ENCODE measurements at regions not wholly inside any gene's neighbourhood (a gene's known extent, or its start where the extent isn't known, plus 50 kb on each side); places are given as distances from the start of the nearest gene placed in this dataset.

DNA sequence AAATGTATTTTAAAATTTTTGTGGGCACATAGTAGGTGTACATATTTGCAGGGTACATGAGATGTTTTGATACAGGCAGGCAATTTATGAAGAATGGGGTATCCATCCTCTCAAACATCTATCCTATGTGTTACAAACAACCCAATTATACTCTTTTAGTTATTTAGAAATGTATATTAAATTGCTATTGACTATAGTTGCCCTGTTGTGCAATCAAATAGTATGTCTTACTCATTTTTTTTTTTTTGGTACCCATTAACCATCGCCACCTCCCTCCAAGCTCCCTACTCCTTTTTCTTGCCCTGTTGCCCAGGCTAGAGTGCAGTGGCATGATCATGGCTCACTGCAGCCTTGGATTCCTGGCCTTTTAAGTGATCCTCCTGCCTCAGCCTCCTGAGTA lies 128.1 kb downstream of the BAMBI start:
- no peak overlapping the region for H3K27ac ChIP-seq
- H3K4me3 ChIP-seq = no peak overlapping the region
- H3K9me3 ChIP-seq = no peaks in the 10 kb centered on the region
- no peaks in the 10 kb centered on the region for H3K27me3 ChIP-seq (replicated peaks; ENCODE audit: insufficient read depth)
- no peak for TF ChIP-seq CTCF (IDR thresholded peaks at IDR 0.05)
- peaks cover 10 to 31% of the 10 kb centered on the region in 2 donors for H3K4me1 ChIP-seq (ENCODE audit: control insufficient read depth in 1 of 2, low read depth in 2 of 2)
- DNase-seq (ENCODE audit: low spot score) = no peak
- ATAC-seq (ENCODE audit: insufficient number of reproducible peaks, low FRiP score, low read depth) = no peak
- H3K36me3 ChIP-seq = no peaks in the 10 kb centered on the region

- Histone ChIP-seq H3K4me3 (peak overlapping the region; percentile 52), H3K36me3 (no peaks in the 10 kb centered on the region), H3K9me3 (no peaks in the 10 kb centered on the region), H3K4me1 (ENCODE audit: control insufficient read depth in 1 of 2, low read depth in 2 of 2) (peaks cover 10 to 36% of the 10 kb centered on the region in 2 donors), H3K27me3 (replicated peaks; ENCODE audit: insufficient read depth) (no peaks in the 10 kb centered on the region), H3K27ac (peak overlapping the region; percentile 81 to 88)
- ATAC-seq (ENCODE audit: insufficient number of reproducible peaks, low FRiP score, low read depth) = peak; percentile 75
- no peak for TF ChIP-seq CTCF (IDR thresholded peaks at IDR 0.05)
- DNase-seq (ENCODE audit: low spot score) = no peak
Measured at GRCh38 chr10:28806488-28806941, 129.2 kb downstream of the BAMBI start.

GRCh38 chr10:28806951-28807759 lies 129.8 kb downstream of the BAMBI start:
- Histone ChIP-seq H3K4me3 (peak overlapping the region; percentile 52), H3K36me3 (no peaks in the 10 kb centered on the region), H3K9me3 (no peaks in the 10 kb centered on the region), H3K27me3 (replicated peaks; ENCODE audit: insufficient read depth) (no peaks in the 10 kb centered on the region), H3K4me1 (ENCODE audit: control insufficient read depth in 1 of 2, low read depth in 2 of 2) (peaks cover 10 to 36% of the 10 kb centered on the region in 2 donors), H3K27ac (peak overlapping the region; percentile 81 to 88)
- no peak for TF ChIP-seq CTCF (IDR thresholded peaks at IDR 0.05)
- no peak for DNase-seq (ENCODE audit: low spot score)
- no peak for ATAC-seq (ENCODE audit: insufficient number of reproducible peaks, low FRiP score, low read depth)

GRCh38 chr10:28807760-28808613 lies 130.7 kb downstream of the BAMBI start:
- Histone ChIP-seq H3K27ac (peak overlapping the region; percentile 81 to 88), H3K4me1 (ENCODE audit: control insufficient read depth in 1 of 2, low read depth in 2 of 2) (peaks cover 10 to 36% of the 10 kb centered on the region in 2 donors), H3K9me3 (no peaks in the 10 kb centered on the region), H3K36me3 (no peaks in the 10 kb centered on the region), H3K27me3 (replicated peaks; ENCODE audit: insufficient read depth) (no peaks in the 10 kb centered on the region), H3K4me3 (peak overlapping the region; percentile 52)
- no peak for DNase-seq (ENCODE audit: low spot score)
- ATAC-seq (ENCODE audit: insufficient number of reproducible peaks, low FRiP score, low read depth) = no peak
- no peak for TF ChIP-seq CTCF (IDR thresholded peaks at IDR 0.05)

- no peak for ATAC-seq (ENCODE audit: insufficient number of reproducible peaks, low FRiP score, low read depth)
- Histone ChIP-seq H3K4me3 (no peak overlapping the region), H3K36me3 (no peaks in the 10 kb centered on the region), H3K27me3 (replicated peaks; ENCODE audit: insufficient read depth) (no peaks in the 10 kb centered on the region), H3K9me3 (no peaks in the 10 kb centered on the region), H3K4me1 (ENCODE audit: control insufficient read depth in 1 of 2, low read depth in 2 of 2) (peaks cover 10 to 36% of the 10 kb centered on the region in 2 donors), H3K27ac (peak overlapping the region in 1 of 2 donors; percentile 88)
- DNase-seq (ENCODE audit: low spot score) = no peak
- TF ChIP-seq CTCF (IDR thresholded peaks at IDR 0.05) = no peak
Measured at GRCh38 chr10:28808693-28809092, 131.4 kb downstream of the BAMBI start.

Measured in thoracic aorta (tissue), 2 donors.